ENCODE measurements at regions not wholly inside any gene's neighbourhood (a gene's known extent, or its start where the extent isn't known, plus 50 kb on each side); places are given as distances from the start of the nearest gene placed in this dataset.

- intact Hi-C loops (cut with DNase I; ENCODE audit: low total_unique reads) = no loop called here
- DNase-seq = no peak
- TF ChIP-seq POLR2AphosphoS5 (IDR thresholded peaks at IDR 0.05) = no peak
- no peak for TF ChIP-seq CTCF (IDR thresholded peaks at IDR 0.05 in 8 of 11, conservative IDR thresholded peaks at IDR 0.05 in 3 of 11)
- TF ChIP-seq POLR2A (IDR thresholded peaks at IDR 0.05) = no peak
- Histone ChIP-seq H3K36me3 (no peaks in the 10 kb centered on the region), H3K27ac (no peak overlapping the region), H3K9me3 (no peaks in the 10 kb centered on the region), H3K4me3 (no peak overlapping the region), H3K27me3 (replicated peaks in 1 of 7) (no peaks in the 10 kb centered on the region), H3K4me1 (no peaks in the 10 kb centered on the region)
Observed at GRCh38 chr6:95865857-95866256, 149.9 kb upstream of the FUT9 start.

- 38 to 46% (median 43%) methylated on average over 7 of the region's 7 CpGs for WGBS, 5 donors
Observed at GRCh38 chr6:95866732-95867131, 149.0 kb upstream of the FUT9 start.

DNA sequence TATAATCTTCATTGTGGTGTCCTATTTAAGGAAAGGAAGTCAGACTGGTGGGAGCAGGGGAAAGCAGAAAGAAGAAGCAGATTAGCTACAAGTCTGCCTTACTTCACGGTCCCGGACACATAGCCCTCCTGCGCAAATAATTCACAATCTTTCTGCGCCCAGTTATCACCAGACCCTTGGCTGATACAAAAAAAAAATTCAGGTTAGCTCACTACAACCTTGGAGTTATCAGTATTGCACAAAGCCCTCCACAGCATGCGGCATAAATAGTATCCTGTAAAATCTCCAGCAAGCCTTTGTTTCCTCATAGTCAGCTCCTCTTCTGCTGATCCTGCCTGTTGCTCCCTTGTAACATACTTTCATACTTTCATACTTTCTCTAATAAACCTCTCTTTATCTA, 148.6 kb upstream of the FUT9 start:
- Histone ChIP-seq H3K9me3 (no peaks in the 10 kb centered on the region), H3K4me3 (no peak overlapping the region), H3K4me1 (no peaks in the 10 kb centered on the region), H3K27me3 (replicated peaks in 1 of 7) (no peaks in the 10 kb centered on the region), H3K27ac (no peak overlapping the region), H3K36me3 (no peaks in the 10 kb centered on the region)
- TF ChIP-seq POLR2A (IDR thresholded peaks at IDR 0.05) (no peak), CTCF (IDR thresholded peaks at IDR 0.05 in 8 of 11, conservative IDR thresholded peaks at IDR 0.05 in 3 of 11) (no peak), POLR2AphosphoS5 (IDR thresholded peaks at IDR 0.05) (no peak)
- intact Hi-C loops (cut with DNase I; ENCODE audit: low total_unique reads) = no loop called here
- no peak for DNase-seq
- WGBS, 5 donors = 86 to 97% (median 91%) methylated on average over 5 of the region's 5 CpGs

More at GRCh38 chr6:95866732-95867131, 149.0 kb upstream of the FUT9 start:
- no peaks in the 10 kb centered on the region for H3K27me3 ChIP-seq (replicated peaks in 1 of 7)
- no peaks in the 10 kb centered on the region for H3K36me3 ChIP-seq
- H3K27ac ChIP-seq = no peak overlapping the region
- H3K9me3 ChIP-seq = no peaks in the 10 kb centered on the region
- intact Hi-C loops (cut with DNase I; ENCODE audit: low total_unique reads) = no loop called here
- H3K4me3 ChIP-seq = no peak overlapping the region
- no peak for DNase-seq
- no peaks in the 10 kb centered on the region for H3K4me1 ChIP-seq
- peak in 1 of 11 experiments; percentile 15 for TF ChIP-seq CTCF (IDR thresholded peaks at IDR 0.05 in 8 of 11, conservative IDR thresholded peaks at IDR 0.05 in 3 of 11)
- no peak for TF ChIP-seq POLR2A (IDR thresholded peaks at IDR 0.05)

GRCh38 chr6:95877480-95877879, 138.3 kb upstream of the FUT9 start:
- Histone ChIP-seq H3K27me3 (replicated peaks in 1 of 7) (no peaks in the 10 kb centered on the region), H3K9me3 (no peaks in the 10 kb centered on the region), H3K4me3 (no peak overlapping the region), H3K4me1 (no peaks in the 10 kb centered on the region), H3K36me3 (no peaks in the 10 kb centered on the region), H3K27ac (no peak overlapping the region)
- WGBS, 5 donors = 42 to 61% (median 46%) methylated on average over 1 of the region's 1 CpG
- no peak for DNase-seq
- TF ChIP-seq POLR2A (IDR thresholded peaks at IDR 0.05) = no peak
- TF ChIP-seq POLR2AphosphoS5 (IDR thresholded peaks at IDR 0.05) = no peak
- TF ChIP-seq CTCF (IDR thresholded peaks at IDR 0.05 in 8 of 11, conservative IDR thresholded peaks at IDR 0.05 in 3 of 11) = no peak
- intact Hi-C loops (cut with DNase I; ENCODE audit: low total_unique reads) = no loop called here

Measured in spleen (tissue), 11 donors.